G401 (cell line): ENCODE measurements at regions not wholly inside any gene's neighbourhood (a gene's known extent, or its start where the extent isn't known, plus 50 kb on each side); places are given as distances from the start of the nearest gene placed in this dataset.

Experiments
- DNase-seq: peaks from one replicate; pipeline ENCODE4 v3.0.0-alpha.2; 2015; ENCODE audit warnings: low spot score
- in situ Hi-C: cut with HindIII; loops from 2 replicates; pipeline ENCODE4 v1.10.0; 2016; ENCODE audit warnings: low sequenced_read_pairs, mixed read lengths

GRCh38 chr2:15784886-15785801, 155.2 kb upstream of the MYCN start:
- in situ Hi-C loops: no loop called here
- no peak for DNase-seq

GRCh38 chr2:15786003-15786654, 154.2 kb upstream of the MYCN start:
- DNase-seq: no peak
- in situ Hi-C loops: no loop called here

- DNase-seq: no peak
- in situ Hi-C loops: no loop called here
Observed at GRCh38 chr2:15786901-15787300, 153.4 kb upstream of the MYCN start.

- in situ Hi-C loops: no loop called here
- no peak for DNase-seq
Observed at GRCh38 chr2:15787535-15788454, 152.6 kb upstream of the MYCN start.

- DNase-seq: no peak
- in situ Hi-C loops: no loop called here
Observed at GRCh38 chr2:15788455-15788829, 151.9 kb upstream of the MYCN start.

GRCh38 chr2:15788830-15789229, 151.5 kb upstream of the MYCN start:
- in situ Hi-C loops: no loop called here
- DNase-seq: no peak

- in situ Hi-C loops: no loop called here
- DNase-seq: no peak
Observed at GRCh38 chr2:15789381-15790062, 150.8 kb upstream of the MYCN start.

- in situ Hi-C loops: no loop called here
- DNase-seq: no peak
Observed at GRCh38 chr2:15790326-15790725, 150.0 kb upstream of the MYCN start.

GRCh38 chr2:15790838-15791237, 149.5 kb upstream of the MYCN start:
- DNase-seq: no peak
- in situ Hi-C loops: no loop called here

GRCh38 chr2:15791294-15791693, 149.1 kb upstream of the MYCN start:
- no peak for DNase-seq
- in situ Hi-C loops: no loop called here

- in situ Hi-C loops: no loop called here
- no peak for DNase-seq
Observed at GRCh38 chr2:15792331-15792730, 148.0 kb upstream of the MYCN start.

GRCh38 chr2:15793078-15793913, 147.1 kb upstream of the MYCN start:
- DNase-seq: no peak
- in situ Hi-C loops: no loop called here

- DNase-seq: no peak
- in situ Hi-C loops: no loop called here
Observed at GRCh38 chr2:15793978-15794377, 146.4 kb upstream of the MYCN start.

- DNase-seq: no peak
- in situ Hi-C loops: no loop called here
Observed at GRCh38 chr2:15794608-15795134, 145.7 kb upstream of the MYCN start.

GRCh38 chr2:15795426-15795825, 144.9 kb upstream of the MYCN start:
- DNase-seq: no peak
- in situ Hi-C loops: no loop called here

GRCh38 chr2:15796167-15796942, 144.0 kb upstream of the MYCN start:
- no peak for DNase-seq
- in situ Hi-C loops: no loop called here

- in situ Hi-C loops: no loop called here
- DNase-seq: no peak
Observed at GRCh38 chr2:15797231-15797938, 143.0 kb upstream of the MYCN start.
